HG02588 (cell line): ENCODE measurements at regions not wholly inside any gene's neighbourhood (a gene's known extent, or its start where the extent isn't known, plus 50 kb on each side); places are given as distances from the start of the nearest gene placed in this dataset.
"Not testable (repeated sequence)": the region's sequence is repeated elsewhere in the genome, so short reads cannot be mapped to it uniquely, and the experiment has no call there.

Source experiments
- ATAC-seq: cut with Tn5 transposase; IDR thresholded peaks from one replicate; pipeline ENCODE4 v1.9.1; 2021; ENCODE audit warnings: mild to moderate bottlenecking, moderate library complexity; ENCODE audit not compliant: unreplicated experiment

DNA sequence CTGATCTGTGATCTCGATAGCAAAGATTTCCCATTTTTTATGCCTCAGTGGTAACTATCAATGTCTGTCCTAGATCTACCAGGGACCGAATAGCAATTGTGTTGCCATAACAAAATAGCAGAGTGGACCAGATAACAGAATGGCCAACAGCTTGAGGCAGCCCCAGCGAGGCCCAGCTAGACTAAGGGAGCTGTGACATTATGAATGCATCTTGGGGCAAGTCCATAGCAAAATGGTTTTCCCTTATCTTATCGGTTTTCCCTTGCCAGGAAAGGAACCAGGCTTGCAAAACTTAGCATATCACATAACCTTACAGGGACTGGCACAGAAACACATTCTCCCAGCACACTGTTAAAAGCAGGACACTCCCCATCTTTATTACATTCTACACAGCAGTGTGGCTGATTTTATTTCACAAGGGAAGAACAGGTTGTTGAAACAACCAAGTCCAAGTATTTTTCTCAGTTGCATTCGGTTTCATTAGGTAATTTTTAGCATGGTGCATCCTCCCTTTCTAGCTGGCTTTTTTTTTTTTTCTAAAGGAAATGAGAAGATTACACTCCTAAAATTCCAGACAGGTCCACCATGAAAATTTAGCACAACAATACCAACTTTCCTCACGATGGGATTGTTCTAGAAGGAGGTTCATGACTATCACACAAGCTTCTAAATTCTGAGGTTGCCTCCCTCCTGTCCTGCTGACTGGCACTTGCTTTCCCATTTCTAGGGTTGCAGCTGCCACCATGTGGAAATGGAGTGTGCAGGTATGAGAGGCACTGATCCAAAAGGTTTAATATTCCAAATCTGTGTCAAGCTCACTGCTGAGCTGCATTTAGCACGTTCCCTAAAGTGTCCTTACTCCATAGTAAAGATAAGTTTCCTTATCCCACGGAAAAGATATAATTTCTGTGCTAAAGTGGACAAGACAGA is 97.0 kb upstream of the SLC35G4 start:
- no peak for ATAC-seq

- peak; percentile 95 for ATAC-seq
These were observed 97.8 kb upstream of the SLC35G4 start for GRCh38 chr18:11511434-11512095.

GRCh38 chr18:11506856-11507255 is 102.5 kb upstream of the SLC35G4 start:
- ATAC-seq: no peak

GRCh38 chr18:11505993-11506392 is 103.4 kb upstream of the SLC35G4 start:
- no peak for ATAC-seq

GRCh38 chr18:11504962-11505361 is 104.4 kb upstream of the SLC35G4 start:
- no peak for ATAC-seq

DNA sequence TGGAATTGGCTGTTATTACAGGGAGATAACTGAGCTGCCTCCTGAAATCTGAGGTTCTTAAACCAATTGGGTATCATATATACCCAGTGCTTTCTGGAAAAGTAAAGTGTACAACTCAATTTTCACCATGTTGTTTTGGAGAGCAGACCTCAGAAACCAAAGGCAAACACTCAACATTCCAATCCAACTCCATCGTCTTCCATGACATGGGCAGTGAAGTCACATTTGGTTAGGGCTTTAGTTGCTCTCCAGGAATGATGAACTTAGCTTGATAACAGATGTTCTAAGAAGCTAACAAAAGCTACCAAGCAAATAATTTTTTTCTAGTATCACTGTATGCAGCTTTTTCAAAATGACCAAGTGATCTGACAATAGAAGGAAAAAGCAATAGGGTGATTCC is 107.0 kb upstream of the SLC35G4 start:
- ATAC-seq: no peak

GRCh38 chr18:11501352-11501751 is 108.0 kb upstream of the SLC35G4 start:
- ATAC-seq: no peak

GRCh38 chr18:11500153-11501122 is 109.0 kb upstream of the SLC35G4 start:
- ATAC-seq: no peak

- no peak for ATAC-seq
These were observed 110.6 kb upstream of the SLC35G4 start for GRCh38 chr18:11498821-11499220.

GRCh38 chr18:11497585-11497984 is 111.8 kb upstream of the SLC35G4 start:
- no peak for ATAC-seq

GRCh38 chr18:11496526-11497172 is 112.7 kb upstream of the SLC35G4 start:
- ATAC-seq: no peak

DNA sequence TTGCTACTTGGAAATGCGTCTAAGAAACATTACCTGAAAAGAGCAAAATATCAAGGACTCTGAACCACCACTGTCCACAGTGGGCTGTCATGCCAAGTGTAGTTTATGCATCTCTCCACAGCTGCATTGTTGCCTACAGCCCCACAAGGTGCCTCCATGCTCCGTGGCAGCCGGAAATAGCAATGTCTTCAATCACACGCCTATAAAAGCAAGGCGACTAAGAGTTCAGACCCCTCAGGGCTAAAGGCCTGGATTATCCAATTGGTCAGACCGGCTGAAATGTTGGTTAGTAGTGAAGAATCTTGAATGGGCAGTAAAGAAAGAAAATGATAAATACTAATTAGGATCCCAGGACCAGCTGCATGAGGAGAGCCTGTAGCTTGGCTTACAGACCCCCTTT is 114.0 kb upstream of the SLC35G4 start:
- ATAC-seq: no peak

DNA sequence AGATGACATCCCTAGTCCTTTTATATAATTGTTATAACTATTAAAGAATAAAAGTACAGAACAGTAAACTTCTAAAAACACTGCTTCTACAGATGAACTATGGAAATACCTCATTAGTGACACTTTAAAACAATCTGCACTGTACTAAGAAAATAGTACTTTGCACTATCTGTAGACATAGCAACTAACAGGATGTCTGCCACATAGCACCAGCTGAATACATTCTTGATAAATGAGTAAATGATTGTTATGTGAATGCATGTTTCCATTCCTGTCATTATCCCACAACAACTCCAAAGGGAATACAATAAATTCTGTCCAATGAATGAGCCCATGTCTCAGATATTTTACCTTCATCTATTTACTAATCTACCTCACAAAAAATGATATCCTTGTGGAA is 115.3 kb upstream of the SLC35G4 start:
- ATAC-seq: no peak

GRCh38 chr18:11489266-11489899 is 120.0 kb upstream of the SLC35G4 start:
- ATAC-seq: no peak

GRCh38 chr18:11488175-11488574 is 121.2 kb upstream of the SLC35G4 start:
- no peak for ATAC-seq

DNA sequence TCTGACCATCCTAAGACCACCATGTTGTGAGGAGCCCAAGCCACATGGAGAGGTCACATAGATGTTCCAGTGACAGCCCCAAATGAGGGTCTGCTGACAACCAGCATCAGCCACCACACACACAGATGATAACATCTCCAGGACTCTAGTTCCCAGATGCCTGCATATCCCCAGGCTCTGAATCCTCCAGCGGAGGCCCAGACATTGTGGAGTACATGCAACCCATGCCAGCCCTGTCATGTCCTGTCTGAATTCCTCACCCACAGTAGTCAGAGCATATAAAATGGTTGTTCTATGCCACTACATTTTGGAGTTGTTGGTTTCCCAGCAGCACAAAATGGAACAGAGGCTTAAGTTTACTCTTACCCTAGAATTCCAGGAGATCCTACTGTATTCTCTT is 122.0 kb upstream of the SLC35G4 start:
- ATAC-seq: no peak

DNA sequence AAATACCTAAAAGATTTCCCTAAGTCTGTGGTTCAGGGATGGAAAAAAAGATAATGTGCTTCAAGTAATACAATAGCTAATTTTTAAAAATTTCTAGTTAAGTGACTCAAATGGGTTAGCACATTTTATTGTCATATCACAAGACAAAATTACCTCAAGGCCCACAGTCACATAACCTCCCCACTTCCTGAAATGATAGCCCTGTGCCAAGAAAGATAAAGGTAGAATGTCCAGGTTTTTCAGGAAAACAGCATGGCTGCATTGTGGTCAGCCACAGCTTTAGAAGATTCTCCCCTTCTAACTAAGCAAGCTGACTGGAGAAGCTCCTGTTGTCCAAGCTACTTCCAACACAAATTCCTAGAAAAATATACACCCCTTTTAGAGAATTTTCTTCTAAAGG is 127.1 kb upstream of the SLC35G4 start:
- no peak for ATAC-seq

GRCh38 chr18:11480692-11481091 is 128.7 kb upstream of the SLC35G4 start:
- no peak for ATAC-seq

DNA sequence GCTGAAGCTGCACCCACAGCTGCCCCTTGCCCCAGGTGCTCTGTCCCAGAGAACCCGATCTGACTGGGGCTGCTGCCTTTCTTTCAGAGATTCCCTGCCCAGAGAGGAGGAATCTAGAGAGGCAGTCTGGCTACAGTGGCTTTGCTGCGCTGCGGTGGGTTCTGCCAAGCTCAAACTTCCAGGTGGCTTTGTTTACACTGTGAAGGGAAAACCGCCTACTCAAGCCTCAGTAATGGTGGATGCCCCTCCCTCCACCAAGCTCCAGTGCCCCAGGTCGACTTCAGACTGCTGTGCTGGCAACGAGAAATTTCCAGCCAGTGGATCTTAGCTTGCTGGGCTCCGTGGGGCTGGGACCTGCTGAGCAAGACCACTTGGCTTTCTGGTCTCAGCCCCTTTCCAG is 130.4 kb upstream of the SLC35G4 start:
- ATAC-seq: not testable (repeated sequence)

DNA sequence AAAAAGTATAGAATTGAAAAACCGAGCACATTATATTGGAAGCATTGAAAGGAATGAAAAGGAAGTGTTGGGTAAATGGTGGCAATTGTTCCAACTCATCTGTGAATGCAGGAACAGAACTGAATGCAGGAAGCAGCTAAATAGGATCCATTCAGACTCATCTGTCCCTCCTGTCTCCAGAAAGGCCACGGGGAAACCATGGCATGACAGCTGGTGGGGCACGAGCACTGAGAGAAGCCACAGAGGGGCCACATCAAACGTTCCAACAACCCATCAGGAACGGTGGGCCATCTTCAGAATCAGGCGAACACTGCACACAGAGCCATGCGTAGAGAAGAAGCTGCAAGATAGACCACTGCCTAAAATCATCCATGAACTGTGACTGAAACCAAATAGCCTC is 138.5 kb upstream of the SLC35G4 start:
- ATAC-seq: no peak
